ENCODE measurements at regions not wholly inside any gene's neighbourhood (a gene's known extent, or its start where the extent isn't known, plus 50 kb on each side); places are given as distances from the start of the nearest gene placed in this dataset.

DNA sequence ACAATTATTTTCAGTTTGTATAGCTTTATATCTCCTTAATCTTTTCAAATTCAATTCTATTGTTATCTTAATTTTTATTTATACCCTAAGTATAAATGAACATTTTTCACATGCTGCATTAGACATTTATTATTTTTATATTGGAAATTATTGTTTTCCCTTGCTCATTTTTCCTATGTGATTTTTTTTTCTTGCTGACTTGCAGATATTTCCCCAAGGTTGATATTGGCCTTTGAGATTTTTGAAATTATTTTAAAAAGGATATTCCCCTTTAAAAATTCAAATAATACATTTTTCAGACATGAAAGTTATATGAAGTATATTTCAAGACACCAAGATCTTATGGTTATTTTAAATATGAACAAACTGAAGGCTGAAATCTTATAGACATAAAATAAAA is 234.2 kb downstream of the TRIM36 start:
- DNase-seq (ENCODE audit: low read depth) = no peak
- TF ChIP-seq, protein P1, sequence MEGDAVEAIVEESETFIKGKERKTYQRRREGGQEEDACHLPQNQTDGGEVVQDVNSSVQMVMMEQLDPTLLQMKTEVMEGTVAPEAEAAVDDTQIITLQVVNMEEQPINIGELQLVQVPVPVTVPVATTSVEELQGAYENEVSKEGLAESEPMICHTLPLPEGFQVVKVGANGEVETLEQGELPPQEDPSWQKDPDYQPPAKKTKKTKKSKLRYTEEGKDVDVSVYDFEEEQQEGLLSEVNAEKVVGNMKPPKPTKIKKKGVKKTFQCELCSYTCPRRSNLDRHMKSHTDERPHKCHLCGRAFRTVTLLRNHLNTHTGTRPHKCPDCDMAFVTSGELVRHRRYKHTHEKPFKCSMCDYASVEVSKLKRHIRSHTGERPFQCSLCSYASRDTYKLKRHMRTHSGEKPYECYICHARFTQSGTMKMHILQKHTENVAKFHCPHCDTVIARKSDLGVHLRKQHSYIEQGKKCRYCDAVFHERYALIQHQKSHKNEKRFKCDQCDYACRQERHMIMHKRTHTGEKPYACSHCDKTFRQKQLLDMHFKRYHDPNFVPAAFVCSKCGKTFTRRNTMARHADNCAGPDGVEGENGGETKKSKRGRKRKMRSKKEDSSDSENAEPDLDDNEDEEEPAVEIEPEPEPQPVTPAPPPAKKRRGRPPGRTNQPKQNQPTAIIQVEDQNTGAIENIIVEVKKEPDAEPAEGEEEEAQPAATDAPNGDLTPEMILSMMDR (conservative IDR thresholded peaks at IDR 0.05; ENCODE audit: low read length) = no peak
- H3K4me3 ChIP-seq (ENCODE audit: low read length) = no peak overlapping the region

DNA sequence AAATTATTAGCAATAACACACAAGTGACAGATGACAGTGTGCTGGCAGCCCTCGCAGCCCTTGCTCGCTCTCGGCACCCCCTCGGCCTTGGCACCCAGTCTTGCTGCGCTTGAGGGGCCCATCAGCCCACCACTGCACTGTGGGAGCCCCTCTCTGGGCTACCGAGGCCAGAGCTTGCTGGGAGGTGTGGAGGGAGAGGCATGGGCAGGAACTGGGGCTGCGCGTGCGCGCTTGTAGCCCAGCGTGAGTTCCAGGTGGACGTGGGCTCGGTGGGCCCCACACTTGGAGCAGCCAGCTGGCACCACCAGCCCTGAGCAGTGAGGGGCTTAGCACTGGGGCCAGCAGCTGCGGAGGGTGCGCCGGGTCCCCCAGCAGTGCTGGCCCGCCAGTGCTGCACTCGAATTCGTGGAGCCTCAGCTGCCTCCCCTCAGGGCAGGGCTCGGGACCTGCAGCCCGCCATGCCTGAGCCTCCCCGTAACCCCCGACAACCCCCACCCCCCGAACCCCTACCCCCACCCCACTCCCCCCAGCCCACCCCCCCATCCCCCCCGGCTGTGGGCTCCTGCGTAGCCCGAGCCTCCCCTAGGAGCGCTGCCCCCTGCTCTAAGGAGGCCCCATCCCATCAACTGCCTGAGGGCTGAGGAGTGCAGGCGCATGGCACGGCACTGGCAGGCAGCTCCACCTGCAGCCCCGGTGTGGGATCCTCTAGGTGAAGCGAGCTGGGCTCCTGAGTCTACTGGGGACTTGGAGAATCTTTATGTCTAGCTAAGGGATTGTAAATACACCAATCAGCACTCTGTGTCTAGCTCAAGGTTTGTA is 240.9 kb downstream of the TRIM36 start:
- DNase-seq (ENCODE audit: low read depth) = no peak
- TF ChIP-seq, protein P1 (conservative IDR thresholded peaks at IDR 0.05; ENCODE audit: low read length) = no peak
- no peak overlapping the region for H3K4me3 ChIP-seq (ENCODE audit: low read length)

DNA sequence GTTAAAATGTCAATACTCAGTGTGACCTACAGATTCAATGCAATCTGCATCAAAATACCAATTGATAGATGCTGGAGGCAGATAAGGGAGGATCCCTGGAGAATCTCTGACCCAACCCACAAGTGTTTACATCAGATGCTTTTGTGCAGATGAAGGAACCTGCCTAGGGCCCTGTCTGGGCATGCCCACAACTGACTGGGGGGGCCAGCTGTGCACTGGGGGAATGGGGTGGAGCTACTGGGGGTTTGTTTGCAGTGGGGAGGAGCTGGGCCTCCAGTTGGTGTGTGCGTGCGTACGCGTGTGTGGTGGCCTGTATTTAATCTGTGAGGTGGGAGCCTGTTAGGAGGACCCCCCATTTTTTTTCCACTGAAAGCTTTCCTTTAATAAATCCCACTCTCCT is 244.9 kb downstream of the TRIM36 start:
- H3K4me3 ChIP-seq (ENCODE audit: low read length) = no peak overlapping the region
- TF ChIP-seq, protein P1 (conservative IDR thresholded peaks at IDR 0.05; ENCODE audit: low read length) = no peak
- no peak for DNase-seq (ENCODE audit: low read depth)

DNA sequence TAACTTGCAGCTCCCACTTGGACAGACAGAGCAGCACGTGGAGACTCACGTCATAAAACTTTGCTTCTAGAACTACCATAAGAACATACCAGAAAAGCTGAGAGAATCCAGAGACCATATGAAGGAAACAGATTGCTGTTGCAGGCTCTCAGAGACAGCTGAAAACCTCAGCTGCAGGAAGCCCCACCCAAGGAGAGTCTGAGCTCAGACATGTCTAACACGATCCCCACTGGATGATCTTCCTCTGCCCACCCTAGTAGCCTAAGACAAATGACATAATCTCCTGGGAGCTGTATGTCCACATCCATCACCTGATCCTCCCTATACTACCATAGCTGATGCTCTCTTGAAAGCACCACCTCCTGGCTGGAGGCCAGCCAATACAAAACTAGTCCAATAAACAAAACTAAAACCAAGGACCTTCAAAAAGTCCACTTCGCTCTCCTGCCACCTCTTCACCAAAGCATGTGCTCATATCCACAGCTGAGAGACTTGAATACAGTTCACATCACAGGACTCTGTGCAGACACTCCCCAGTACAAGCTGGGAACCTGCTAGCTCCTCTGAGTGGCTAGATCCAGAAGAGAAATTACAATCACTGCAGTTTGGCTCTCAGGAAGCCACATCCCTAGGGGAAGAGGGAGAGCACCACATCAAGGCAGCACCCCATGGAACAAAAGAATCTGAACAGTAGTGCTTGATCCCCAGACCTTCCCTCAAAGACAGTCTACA is 257.4 kb downstream of the TRIM36 start:
- H3K4me3 ChIP-seq (ENCODE audit: low read length) = no peak overlapping the region
- TF ChIP-seq, protein P1 (conservative IDR thresholded peaks at IDR 0.05; ENCODE audit: low read length) = no peak
- DNase-seq (ENCODE audit: low read depth) = no peak

DNA sequence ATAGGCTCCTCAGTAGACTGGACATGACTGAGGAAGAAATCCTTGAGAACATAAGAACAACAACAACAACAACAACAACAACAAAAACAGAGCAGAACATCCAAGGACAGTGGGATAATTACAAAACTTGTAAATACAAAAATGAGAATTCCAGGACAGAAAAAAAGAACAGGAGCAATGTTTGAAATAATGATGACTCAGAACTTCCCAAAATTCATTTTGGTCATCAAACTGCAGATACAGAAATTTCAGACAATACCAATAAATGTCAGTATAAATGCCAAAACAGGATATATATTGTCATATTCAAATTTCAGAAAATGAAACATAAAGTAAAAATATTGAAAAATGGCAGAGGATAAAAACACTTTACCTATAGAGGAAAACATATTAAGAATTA is 259.0 kb downstream of the TRIM36 start:
- DNase-seq (ENCODE audit: low read depth) = no peak
- no peak overlapping the region for H3K4me3 ChIP-seq (ENCODE audit: low read length)
- TF ChIP-seq, protein P1 (conservative IDR thresholded peaks at IDR 0.05; ENCODE audit: low read length) = no peak

DNA sequence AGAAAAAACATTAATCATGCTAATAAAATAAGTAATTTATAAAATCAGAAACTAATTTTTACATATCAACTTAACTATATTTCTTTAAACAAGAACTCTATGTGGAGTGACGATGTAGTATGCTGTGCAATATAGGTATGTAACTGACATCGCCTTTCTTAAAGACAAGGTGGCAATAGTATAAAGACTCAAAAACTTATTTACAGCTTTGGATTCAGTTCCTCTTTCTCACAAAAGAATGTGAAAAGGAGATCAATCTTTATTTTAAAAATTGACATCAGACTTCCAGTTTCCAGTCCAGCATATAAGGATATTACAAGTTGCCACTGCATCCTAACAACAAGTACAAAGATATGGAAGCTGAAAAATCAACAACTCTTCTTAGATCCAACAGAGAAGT is 260.3 kb downstream of the TRIM36 start:
- H3K4me3 ChIP-seq (ENCODE audit: low read length) = no peak overlapping the region
- TF ChIP-seq, protein P1 (conservative IDR thresholded peaks at IDR 0.05; ENCODE audit: low read length) = no peak
- no peak for DNase-seq (ENCODE audit: low read depth)

DNA sequence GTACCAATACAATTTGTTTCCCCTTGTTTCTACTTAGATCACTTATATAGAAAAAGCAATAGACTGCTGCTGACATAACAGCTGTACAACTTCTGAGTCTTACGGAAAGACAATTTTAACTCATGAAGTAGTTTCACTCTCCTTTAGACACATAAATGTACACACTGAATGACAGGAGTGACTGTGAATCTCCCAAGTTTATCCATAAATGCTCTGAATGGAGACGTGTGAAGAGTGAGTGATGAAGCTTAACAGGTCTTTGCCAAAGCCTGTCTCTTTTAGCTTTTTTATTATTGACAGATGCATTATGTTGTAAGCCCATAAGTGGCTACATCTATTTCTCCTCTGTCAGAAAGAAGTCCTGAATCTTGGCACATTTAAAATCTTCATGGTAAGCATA is 265.9 kb downstream of the TRIM36 start:
- DNase-seq (ENCODE audit: low read depth) = no peak
- H3K4me3 ChIP-seq (ENCODE audit: low read length) = no peak overlapping the region
- TF ChIP-seq, protein P1 (conservative IDR thresholded peaks at IDR 0.05; ENCODE audit: low read length) = no peak
